SU-DHL-6 (cell line): ENCODE measurements at regions not wholly inside any gene's neighbourhood (a gene's known extent, or its start where the extent isn't known, plus 50 kb on each side); places are given as distances from the start of the nearest gene placed in this dataset.

Experiments
- CTCF ChIP-seq: fragments of 200-600 bp; sonication (generic); IDR thresholded peaks from one replicate; pipeline ENCODE4 v1.5.1; 2017; ENCODE audit warnings: antibody characterized with exemption, mild to moderate bottlenecking, low read length, moderate library complexity; ENCODE audit not compliant: insufficient read depth, poor library complexity, severe bottlenecking
- EZH2phosphoT487 ChIP-seq: fragments of 200-600 bp; sonication (generic), shearing (Covaris generic); conservative IDR thresholded peaks from 2 replicates; pipeline ENCODE4 v1.6.1; 2018; ENCODE audit warnings: mild to moderate bottlenecking, antibody characterized with exemption, low read length, moderate library complexity, mixed read lengths

DNA sequence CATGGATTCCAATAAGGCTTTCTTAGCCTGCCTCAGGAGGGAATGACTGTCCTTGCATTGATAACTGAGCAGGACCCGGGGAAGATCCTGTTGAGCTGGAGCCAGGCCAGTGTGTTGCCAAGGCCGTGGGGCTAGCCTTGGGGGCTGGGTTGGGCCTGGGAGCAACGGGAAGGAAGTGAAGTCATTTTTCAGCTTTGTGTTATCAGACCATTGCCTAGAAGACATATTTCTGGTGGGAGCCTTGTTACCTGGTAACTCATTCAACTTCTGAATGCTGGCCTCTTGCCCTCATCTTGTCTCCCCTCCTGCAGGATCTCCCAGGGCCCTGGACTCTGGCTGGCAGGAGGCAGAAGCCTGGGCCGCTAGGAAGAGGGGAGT lies 92.7 kb upstream of the MGAT5 start:
- TF ChIP-seq CTCF: no peak
- no peak for TF ChIP-seq EZH2phosphoT487
